GM19324 (cell line): ENCODE measurements at regions not wholly inside any gene's neighbourhood (a gene's known extent, or its start where the extent isn't known, plus 50 kb on each side); places are given as distances from the start of the nearest gene placed in this dataset.
"Not testable (repeated sequence)": the region's sequence is repeated elsewhere in the genome, so short reads cannot be mapped to it uniquely, and the experiment has no call there.

ENCODE experiments used
- ATAC-seq: cut with Tn5 transposase; IDR thresholded peaks from one replicate; pipeline ENCODE4 v1.9.1; 2021; ENCODE audit warnings: mild to moderate bottlenecking, moderate library complexity; ENCODE audit not compliant: unreplicated experiment, low FRiP score

DNA sequence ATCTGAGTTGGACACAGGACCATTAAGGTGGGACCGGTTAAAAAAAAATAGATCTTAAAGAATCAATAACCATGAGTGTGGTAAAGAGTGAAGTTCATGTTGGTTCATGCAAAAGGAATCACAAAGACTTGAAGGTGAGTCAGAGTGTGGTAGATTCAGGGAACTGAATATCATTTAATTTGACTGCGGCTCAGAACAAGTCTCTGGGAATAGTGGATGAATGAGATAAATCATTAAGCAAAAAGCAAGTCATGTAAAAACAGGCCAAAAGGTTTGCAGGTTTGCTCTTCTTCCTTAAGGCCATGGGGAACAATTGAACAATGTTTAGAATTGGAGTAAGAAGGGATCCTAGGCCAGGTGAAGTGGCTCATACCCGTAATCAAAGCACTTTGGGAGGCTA lies 385.8 kb downstream of the ETV1 start:
- no peak for ATAC-seq

DNA sequence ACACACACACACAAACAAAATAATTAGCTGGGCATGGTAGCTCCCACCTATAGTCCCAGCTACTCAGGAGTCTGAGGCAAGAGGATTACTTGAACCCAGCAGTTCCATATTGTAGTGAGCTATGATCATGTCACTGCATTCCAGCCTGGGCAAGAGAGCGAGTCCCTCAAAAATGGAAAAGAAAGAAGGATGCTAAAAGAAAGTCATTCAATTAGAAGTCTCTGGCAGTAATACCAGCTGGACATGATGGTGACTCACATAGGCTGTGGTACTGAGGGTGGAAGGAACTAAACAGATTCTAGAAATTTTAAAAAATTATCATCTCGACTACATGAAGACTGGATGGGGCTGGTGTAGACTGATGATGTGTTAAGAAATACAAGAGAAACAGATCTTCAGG lies 385.3 kb downstream of the ETV1 start:
- no peak for ATAC-seq

DNA sequence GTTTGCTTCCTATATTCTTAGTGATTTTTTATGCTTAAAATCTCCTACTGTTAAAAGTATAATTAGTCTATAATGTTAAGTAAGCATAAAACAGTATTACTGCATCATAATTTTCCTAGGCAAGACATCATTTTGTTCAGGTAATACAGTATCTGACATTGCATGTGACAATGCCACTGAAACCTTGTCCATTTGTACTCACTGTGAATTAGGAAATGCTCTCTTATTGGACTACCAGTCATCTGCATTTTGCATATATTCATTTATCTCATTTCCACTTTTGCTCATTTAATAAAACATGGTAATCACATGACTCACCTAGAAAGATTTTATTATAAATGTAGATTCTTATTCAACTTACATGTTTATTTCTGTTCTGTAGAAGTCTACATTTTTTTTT lies 379.1 kb downstream of the ETV1 start:
- no peak for ATAC-seq

DNA sequence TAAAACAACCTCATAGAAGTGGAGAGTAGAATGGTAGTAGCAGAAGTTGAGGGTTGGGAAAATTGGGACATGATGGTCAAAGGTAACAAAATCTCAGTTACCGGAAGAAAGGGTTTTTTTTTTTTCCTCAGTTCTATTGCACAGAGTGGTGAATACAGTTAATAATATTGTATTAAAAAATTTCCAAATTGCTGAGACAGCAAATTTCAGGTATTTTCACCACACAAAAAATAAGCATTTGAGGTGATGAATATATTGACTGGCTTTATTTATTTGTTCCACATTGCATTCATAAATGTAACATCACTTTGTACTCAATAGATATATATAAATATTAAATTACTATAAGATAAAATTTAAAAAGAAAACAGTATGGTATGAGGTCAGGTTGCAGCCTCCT lies 373.8 kb downstream of the ETV1 start:
- ATAC-seq = no peak

DNA sequence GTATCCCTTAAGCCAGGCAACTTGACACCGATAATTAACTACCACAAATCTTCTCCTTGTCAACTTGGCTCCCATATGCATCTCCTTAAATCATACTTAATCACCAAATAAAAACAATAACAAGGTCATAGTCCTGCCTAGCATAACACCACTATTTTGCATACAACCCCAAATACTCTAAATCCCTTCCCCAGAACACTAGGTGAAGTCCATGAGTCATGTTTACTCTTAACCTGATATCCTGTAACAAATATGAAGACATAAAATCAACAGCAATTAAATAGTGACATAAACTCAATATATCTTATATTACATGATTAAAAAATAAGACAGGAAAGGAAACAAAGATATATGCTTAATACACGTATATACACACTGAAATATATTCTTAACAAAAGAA lies 362.0 kb downstream of the ETV1 start:
- no peak for ATAC-seq

DNA sequence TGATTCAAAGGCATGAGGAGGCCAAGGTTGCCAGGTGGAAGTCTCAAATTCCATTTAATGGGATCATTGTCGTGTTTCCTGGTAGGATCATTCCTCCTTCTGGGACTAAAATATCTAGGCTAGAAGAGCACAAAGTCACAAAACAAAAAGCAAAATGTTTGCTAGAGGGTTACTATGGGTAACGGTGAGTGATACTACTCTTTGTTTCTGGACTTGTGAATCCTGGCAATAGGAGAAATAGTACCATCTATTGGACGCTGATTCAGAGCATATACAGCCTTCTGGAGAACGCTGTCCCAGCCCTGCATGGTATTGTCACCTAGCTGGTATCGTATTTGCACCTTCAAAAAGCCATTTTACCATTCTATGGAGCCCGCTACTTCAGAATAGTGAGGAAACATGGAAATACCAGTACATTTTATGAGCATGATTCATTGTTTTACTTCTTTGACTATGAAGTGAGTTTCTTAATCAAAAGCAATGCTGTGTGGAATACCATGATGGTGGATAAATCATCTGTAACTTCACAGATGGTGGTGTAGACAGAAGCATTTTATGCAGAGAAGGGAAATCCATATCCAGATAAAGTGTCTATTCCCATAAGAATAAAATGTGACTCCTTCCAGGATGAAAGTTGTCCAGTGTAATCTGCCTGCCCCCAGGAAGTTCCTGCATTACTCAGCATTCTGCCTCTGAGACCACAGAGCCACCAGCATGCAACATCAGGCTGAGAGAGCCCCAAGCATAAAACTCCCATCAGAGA lies 361.0 kb downstream of the ETV1 start:
- ATAC-seq = no peak

DNA sequence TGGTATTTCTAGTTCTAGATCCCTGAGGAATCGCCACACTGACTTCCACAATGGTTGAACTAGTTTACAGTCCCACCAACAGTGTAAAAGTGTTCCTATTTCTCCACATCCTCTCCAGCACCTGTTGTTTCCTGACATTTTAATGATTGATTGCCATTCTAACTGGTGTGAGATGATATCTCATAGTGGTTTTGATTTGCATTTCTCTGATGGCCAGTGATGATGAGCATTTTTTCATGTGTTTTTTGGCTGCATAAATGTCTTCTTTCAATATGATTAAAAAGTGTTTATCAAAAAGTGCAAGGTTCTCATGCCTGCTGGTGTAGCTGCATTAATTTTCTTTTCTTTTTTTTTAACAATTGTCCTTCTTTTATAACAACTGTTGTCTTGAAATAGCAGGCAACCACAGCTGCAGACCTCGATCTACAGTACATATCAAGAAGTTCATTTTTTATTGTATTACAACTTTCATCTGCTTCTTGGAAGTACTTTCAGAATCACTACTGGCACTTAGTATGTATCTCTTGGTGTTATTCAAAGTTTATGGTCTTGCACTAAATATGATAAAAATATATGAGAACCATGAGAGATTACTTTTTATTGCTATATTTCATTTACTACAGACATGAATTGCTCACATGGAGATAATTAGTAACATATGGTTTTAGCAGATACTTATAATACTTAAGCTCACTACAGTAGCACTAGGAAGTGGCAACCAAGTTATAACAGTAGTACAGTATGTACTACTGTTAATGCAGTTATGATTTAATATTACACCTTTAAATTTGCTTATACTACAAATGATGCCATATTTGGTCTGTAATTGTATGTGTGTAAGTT lies 358.0 kb downstream of the ETV1 start:
- not testable (repeated sequence) for ATAC-seq

DNA sequence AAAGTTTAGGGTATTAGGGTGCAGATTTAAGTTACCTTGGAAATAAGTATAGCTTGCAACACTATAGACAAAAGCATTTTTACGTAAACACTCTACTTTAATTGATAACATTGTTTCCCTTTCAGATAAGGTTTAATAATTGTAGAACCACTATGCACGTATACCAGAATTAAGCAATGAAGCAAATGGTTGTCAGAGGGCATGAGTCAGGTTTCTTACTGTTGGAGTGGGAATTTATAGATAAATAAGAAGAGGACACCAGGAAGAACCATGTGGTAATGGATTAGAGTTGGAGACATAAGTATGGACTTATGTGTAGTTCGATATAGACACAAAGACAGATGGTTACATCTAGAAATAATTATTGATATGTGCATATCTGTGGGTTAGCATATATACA lies 355.6 kb downstream of the ETV1 start:
- ATAC-seq = no peak

DNA sequence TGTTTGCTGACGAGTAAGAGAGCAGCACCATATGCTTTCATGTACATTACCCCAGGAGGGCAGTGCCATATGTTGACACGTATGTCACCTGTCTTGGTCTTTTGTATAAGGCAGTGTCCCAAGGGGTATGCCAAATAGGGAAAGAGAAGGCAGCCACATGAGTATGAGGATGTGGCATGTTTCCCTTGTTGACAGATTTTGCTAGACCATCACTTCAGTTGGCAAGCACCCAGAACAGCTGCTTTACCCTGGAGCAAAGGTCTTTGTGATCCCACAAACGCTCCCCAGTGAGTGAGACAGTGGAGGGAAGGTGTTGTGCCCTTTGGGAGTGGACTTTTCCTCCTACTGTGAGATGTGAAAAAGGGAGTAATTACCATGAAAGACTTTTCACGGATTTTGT lies 350.1 kb downstream of the ETV1 start:
- ATAC-seq = no peak

DNA sequence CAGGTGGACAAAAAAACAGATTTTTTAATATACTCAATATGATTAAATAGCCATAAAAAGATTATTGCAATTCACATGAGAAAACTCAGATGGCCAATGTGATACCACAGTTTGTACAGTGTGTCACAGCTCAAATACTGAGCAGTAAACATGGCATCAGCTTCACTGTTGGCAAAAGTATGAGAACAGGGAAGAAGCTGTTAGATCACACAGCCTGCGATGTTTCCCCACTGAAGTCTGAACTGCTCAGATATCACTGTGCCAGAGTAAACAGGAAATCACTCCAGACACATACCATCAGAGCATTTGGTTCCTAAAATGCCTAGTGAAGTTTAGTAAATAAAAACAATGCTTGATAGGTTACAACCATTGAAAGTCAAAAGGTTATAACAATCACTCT lies 347.8 kb downstream of the ETV1 start:
- no peak for ATAC-seq

DNA sequence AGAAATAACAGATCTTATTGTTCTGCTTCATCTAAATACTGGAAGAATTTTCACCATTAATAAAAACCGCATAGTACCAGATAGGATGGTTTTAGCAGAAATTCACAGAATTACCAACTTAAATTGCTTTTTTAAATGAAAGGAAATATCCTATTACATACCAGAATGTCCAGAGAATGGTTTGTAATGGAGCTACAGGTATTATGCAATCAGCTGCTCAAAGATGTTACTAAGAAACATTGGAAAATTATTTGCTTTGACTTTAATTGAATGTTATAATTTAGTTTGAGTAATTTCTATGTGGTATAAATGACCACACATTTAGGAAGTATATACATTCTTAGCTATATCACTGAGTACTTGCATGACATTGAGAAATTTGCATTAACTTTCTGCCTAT lies 338.3 kb downstream of the ETV1 start:
- ATAC-seq = no peak

DNA sequence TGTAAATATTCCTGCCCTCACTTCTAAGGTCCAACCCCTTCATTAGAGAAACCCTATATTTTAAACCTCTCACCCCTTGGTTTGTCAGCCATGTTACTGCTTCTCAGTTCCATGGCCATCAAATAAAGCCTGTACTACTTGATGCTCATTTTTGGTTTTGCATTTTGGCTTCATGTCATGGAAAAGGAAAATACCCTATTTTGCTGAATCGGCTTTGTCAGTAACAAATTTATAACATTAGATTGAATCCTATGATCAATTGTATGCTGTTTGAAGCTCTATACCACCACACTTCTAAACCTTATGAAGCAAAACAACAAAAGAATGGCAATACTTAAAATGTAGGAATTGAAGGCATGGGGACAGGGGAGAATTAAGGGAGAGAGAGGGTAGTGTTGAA lies 333.1 kb downstream of the ETV1 start:
- ATAC-seq = no peak

DNA sequence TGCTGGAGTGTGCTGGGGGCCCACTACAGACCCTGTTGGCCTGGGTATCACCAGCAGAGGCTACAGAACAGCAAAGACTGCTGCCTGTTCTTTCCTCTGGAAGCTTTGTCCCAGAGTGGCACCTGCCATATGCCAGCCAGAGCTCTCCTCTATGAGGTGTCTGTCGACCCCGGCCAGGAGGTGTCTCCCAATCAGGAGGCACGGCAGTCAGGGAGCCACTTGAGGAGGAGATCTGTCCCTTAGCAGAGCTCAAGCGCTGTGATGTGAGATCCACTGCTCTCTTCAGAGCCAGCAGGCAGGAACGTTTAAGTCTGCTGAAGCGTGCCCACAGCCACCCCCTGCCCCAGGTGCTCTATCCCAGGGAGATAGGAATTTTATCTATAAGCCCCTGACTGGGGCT lies 316.2 kb downstream of the ETV1 start:
- no peak for ATAC-seq

DNA sequence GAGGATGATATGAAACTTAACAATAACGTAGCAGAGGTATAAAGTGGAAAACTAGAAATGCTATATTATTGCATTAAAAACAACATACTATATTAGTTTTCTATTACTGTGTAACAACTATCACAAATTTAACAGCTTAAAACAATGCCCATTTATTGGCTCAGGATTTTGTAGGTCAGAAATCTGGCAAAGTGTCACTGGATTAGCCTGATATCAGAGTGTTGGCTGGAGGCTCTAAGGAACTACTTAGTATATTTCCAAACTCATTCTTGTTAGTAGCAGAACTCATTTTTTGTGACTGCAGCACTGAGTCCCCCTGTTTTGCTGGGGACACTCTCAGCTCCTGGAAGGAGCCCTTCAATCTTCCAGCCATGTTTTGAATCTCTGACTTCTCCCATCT lies 306.8 kb downstream of the ETV1 start:
- no peak for ATAC-seq

DNA sequence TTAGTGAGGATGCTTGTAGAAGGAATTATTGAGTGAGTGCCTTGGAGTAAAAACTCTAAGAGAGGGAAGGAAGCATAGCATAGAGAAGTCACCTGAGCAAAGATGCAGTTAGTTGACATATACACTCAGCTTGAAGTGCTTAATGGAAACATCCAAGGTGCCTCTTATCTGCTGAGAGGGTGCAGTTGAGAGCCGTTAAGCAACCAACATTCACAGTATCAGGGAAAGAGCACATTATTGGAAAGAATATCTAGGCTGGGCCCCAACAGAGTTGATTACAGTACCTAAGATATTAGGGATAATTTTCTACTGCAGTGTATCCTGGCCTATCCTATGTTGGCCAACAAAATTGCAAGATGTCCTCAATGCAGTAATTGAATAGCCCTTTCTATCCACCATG lies 302.0 kb downstream of the ETV1 start:
- ATAC-seq = no peak

DNA sequence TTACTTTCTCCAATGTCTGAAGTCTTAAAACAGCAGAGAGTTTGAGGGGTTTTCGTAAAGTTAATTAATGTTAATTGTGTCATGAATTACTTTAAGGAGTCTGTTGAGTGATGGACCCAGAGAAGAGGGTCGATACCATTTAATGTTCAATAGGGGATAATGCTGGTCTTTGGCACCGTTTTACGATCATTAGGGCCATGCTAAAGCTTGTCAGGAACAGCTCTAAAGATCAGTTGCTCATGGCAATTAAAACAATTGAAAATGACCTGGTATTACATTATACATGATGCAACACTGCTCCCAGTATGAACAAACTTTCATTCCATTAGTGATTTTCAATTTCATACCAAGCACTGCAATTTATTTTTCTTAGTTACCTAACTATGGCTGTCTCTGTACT lies 296.9 kb downstream of the ETV1 start:
- ATAC-seq = no peak

DNA sequence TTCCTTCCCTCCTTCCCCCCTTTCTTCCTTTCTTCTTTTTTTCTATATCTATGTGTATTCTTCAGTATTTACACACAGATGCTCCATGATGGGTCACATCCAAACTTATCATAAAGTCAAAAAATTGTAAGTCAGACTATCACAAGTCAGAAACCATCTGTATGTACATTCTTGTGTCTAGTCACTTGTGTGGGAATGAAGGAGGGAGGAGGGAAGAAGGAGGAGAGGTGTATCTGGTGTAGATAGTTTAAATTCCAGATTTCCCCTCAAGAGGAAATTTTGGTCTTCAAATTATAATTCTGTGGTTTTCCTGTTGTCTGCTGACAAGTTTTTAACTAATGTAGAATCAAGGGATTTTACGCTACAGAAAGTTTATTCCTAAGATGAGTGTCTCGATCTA lies 287.2 kb downstream of the ETV1 start:
- no peak for ATAC-seq

DNA sequence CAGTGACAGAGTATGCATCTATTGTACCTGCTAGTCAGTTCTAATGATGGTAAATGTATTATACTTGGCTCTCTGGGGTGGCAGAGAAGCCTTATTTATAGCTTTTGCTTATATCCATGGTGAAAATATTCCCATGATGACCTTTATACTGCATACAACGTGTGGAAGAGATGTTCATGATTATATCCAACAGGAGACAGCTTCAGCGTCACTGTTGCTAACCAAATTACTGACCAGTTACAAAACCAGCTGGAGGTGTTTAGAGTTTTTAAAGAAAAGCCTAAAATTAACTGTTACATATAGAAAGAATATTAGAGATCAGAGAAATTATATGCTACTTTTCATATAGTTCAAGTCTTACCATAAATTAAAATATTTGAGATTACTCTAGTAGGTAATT lies 280.8 kb downstream of the ETV1 start:
- ATAC-seq = no peak

DNA sequence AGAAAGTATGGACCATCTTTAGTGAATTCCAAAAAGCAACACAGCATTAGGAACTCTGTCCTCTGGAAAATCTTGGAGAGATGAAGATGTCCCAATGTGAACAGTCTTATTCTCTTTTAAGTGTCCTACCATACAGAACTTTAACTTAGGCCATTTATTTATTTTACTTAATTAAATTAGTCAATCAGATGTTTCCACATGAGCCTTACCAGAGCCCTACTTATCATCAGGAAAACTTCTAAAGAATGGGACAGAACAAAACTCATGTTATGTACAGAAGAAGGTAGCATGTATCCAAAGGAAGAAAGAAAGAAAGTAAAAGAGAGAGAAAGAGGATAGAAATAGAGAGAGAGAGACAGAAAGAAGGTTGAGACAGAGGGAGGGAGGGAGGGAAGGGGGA lies 276.4 kb downstream of the ETV1 start:
- ATAC-seq = no peak

DNA sequence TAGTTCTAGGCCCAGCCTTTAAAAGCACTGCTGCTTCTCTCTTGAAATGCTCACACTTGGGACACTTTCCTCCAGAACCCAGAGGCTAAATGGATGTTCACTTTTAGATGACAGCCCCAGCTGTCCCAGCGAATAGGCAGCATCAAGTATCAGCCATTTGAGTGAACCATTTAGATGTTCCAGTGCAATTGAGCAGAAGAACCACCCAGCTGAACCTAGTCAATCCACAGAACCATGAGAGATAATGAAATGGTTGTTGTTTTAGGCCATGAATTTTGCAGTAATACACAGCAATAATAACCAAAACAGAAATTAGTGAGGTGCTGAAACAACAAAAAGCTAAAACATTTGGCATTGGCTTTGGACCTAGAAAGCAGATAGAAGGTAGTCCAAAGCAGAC lies 273.9 kb downstream of the ETV1 start:
- no peak for ATAC-seq

DNA sequence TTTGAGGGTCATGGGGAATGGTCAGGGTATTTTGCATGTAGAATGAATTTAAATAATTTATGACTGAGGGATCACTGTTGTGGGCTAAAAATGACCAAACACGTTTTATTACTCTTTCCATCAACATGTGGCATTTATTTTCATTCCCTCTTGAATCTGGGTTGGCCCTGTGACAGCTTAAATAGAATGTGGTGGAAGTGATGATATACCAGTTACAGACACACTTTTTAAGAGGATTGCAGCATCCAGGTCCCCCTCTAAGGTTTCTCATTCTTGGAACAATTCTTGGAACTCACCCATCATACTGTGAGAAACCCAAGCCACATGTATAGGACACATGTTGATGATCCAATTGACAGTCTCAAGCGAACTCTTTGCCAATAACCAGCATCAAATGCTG lies 272.4 kb downstream of the ETV1 start:
- ATAC-seq = no peak
